A549 (cell line): ENCODE measurements at regions not wholly inside any gene's neighbourhood (a gene's known extent, or its start where the extent isn't known, plus 50 kb on each side); places are given as distances from the start of the nearest gene placed in this dataset.

Experiments used
- ATAC-seq, 2 experiments: fragments of 200-7000 bp in 1 of 2; fragments of >200 bp in 1 of 2; cut with Nextera tagmentation in 1 of 2; cut with Tn5 transposase in 1 of 2; 3 replicates each; pipeline versions ENCODE4 v1.8.0 to v1.9.1; 2018 to 2020; ENCODE audit warnings: mild to moderate bottlenecking in 1 of 2, moderate library complexity in 1 of 2
- CTCF ChIA-PET: fragments of 300-600 bp; sonication (Branson Sonifier 250); formaldehyde crosslinking; extraction: SDS; loops from one replicate; lab custom pipeline; 2021; ENCODE audit warnings: antibody characterized with exemption, inconsistent platforms; lab: Yijun Ruan, JAX
- POLR2A ChIA-PET: fragments of 350-600 bp; formaldehyde crosslinking; extraction: SDS; loops from one replicate; lab custom pipeline; 2021; ENCODE audit warnings: antibody characterized with exemption, inconsistent platforms; lab: Yijun Ruan, JAX
- DNase-seq, 2 experiments: peaks; one replicate each; pipeline versions ENCODE4 v3.0.0 to v3.0.0-alpha.2; 2011 to 2016; ENCODE audit warnings: low read depth in 1 of 2, low spot score in 1 of 2
- FAIRE-seq: peaks from 2 replicates; lab custom pipeline; 2011; peaks lifted over from hg19 to GRCh38; lab: Jason Lieb, UNC
- H3K27ac ChIP-seq, 2 experiments: fragments of >200 bp; sonication (Bioruptor Twin); formaldehyde crosslinking; 3 replicates each; pipeline ENCODE4 v1.5.1; 2016 to 2017
- H3K4me1 ChIP-seq: fragments of >200 bp; sonication (Bioruptor Twin); formaldehyde crosslinking; 3 replicates; pipeline ENCODE4 v1.6.1; 2016
- H3K4me2 ChIP-seq: fragments of >200 bp; sonication (Bioruptor Twin); formaldehyde crosslinking; 3 replicates; pipeline ENCODE4 v1.6.1; 2016
- H3K4me3 ChIP-seq: fragments of >200 bp; sonication (Bioruptor Twin); formaldehyde crosslinking; 3 replicates; pipeline ENCODE4 v1.5.1; 2016
- H3K9me3 ChIP-seq: fragments of >200 bp; sonication (Bioruptor Twin); formaldehyde crosslinking; 3 replicates; pipeline ENCODE4 v1.6.1; 2016
- CTCF ChIP-seq: fragments of >200 bp; sonication (Bioruptor Twin); formaldehyde crosslinking; IDR thresholded peaks from 3 replicates; pipeline ENCODE4 v1.5.1; 2016
- EHF ChIP-seq: fragments of 250-450 bp; sonication (Bioruptor Pico); IDR thresholded peaks from 2 replicates; pipeline ENCODE4 v1.5.0; 2020; ENCODE audit warnings: mild to moderate bottlenecking
- ELK1 ChIP-seq: fragments of 150-350 bp; IDR thresholded peaks from 2 replicates; pipeline ENCODE4 v1.6.1; 2014; ENCODE audit warnings: low read depth, mild to moderate bottlenecking, low read length
- HOXA7 ChIP-seq: fragments of 250-450 bp; sonication (Bioruptor Pico); IDR thresholded peaks from 2 replicates; pipeline ENCODE4 v1.5.0; 2020; ENCODE audit warnings: mild to moderate bottlenecking, moderate library complexity
- HOXB13 ChIP-seq: fragments of 250-450 bp; sonication (Bioruptor Pico); IDR thresholded peaks from 2 replicates; pipeline ENCODE4 v1.5.0; 2020; ENCODE audit warnings: low read depth, mild to moderate bottlenecking, moderate library complexity
- NFE2L2 ChIP-seq: fragments of 150-350 bp; conservative IDR thresholded peaks from 2 replicates; pipeline ENCODE4 v1.6.1; 2014; ENCODE audit warnings: low read length
- POLR2A ChIP-seq: IDR thresholded peaks from 2 replicates; pipeline ENCODE4 v1.6.1; 2012; ENCODE audit warnings: mild to moderate bottlenecking, low read length
- POLR2AphosphoS2 ChIP-seq: conservative IDR thresholded peaks from 2 replicates; pipeline ENCODE4 v1.6.1; 2012; ENCODE audit warnings: low read length, improper control_type of control experiment, inconsistent platforms
- RAD21 ChIP-seq, 2 experiments: fragments of >200 bp in 1 of 2; sonication (Bioruptor Twin) in 1 of 2; formaldehyde crosslinking in 1 of 2; IDR thresholded peaks in 1 of 2; conservative IDR thresholded peaks in 1 of 2; 2 replicates in 1 of 2; 3 replicates in 1 of 2; pipeline ENCODE4 v1.6.1; 2012 to 2018; ENCODE audit warnings: inconsistent platforms in 1 of 2
- REST ChIP-seq: fragments of 200-600 bp; sonication (generic); IDR thresholded peaks from 2 replicates; pipeline ENCODE4 v1.6.1; 2016; ENCODE audit warnings: antibody characterized with exemption, mild to moderate bottlenecking, moderate library complexity
- RFX5 ChIP-seq: fragments of 450-650 bp; IDR thresholded peaks from 2 replicates; pipeline ENCODE4 v1.7.1; 2014; ENCODE audit warnings: antibody characterized with exemption, mild to moderate bottlenecking, moderate library complexity
- ZSCAN20 ChIP-seq: fragments of 250-450 bp; sonication (Bioruptor Pico); IDR thresholded peaks from 2 replicates; pipeline ENCODE4 v1.8.0; 2022; ENCODE audit warnings: mild to moderate bottlenecking, moderate library complexity
- WGBS: methylation state at CpG from one replicate; pipeline ENCODE4 v1.1.6; 2017; ENCODE audit errors: missing lambda C conversion rate; 5-methylcytosine and 5-hydroxymethylcytosine counted together

GRCh38 chr11:112797092-112797491, 164.1 kb upstream of the NCAM1 start:
- CTCF ChIA-PET = no interaction called here
- no peaks in the 10 kb centered on the region for H3K9me3 ChIP-seq
- POLR2A ChIA-PET = no interaction called here
- 67% methylated on average over 1 of the region's 2 CpGs for WGBS
- TF ChIP-seq RAD21 (conservative IDR thresholded peaks at IDR 0.05 in 1 of 2, IDR thresholded peaks at IDR 0.05 in 1 of 2) (no peak), REST (no peak), RFX5 (no peak)
- TF ChIP-seq, all 56 proteins: peak for 0
- Histone ChIP-seq H3K4me3 (no peak overlapping the region), H3K4me1 (no peaks in the 10 kb centered on the region), H3K27ac (no peak overlapping the region), H3K4me2 (no peak overlapping the region)
- DNase-seq (no peak), FAIRE-seq (no peak), ATAC-seq (no peak)

GRCh38 chr11:112797648-112798293, 163.4 kb upstream of the NCAM1 start:
- peak in 1 of 2 experiments; percentile 36; a peak in 2 of 5 replicates for TF ChIP-seq RAD21 (conservative IDR thresholded peaks at IDR 0.05 in 1 of 2, IDR thresholded peaks at IDR 0.05 in 1 of 2)
- no peak for TF ChIP-seq CTCF
- H3K27ac ChIP-seq = no peak overlapping the region
- ATAC-seq (peak; percentile 24 to 49; a peak in 2 of 6 replicates), FAIRE-seq (no peak), DNase-seq (peak in 1 of 2 experiments; percentile 12)
- no peak overlapping the region for H3K4me3 ChIP-seq
- ChIA-PET POLR2A (no interaction called here), CTCF (no interaction called here)
- H3K4me1 ChIP-seq = no peaks in the 10 kb centered on the region
- no peak overlapping the region for H3K4me2 ChIP-seq
- H3K9me3 ChIP-seq = no peaks in the 10 kb centered on the region
- 45% methylated on average over 11 of the region's 14 CpGs for WGBS

- no peak overlapping the region for H3K27ac ChIP-seq
- ATAC-seq = no peak
- WGBS = 26% methylated on average over 11 of the region's 11 CpGs
- FAIRE-seq = no peak
- no peaks in the 10 kb centered on the region for H3K4me1 ChIP-seq
- CTCF ChIA-PET = no interaction called here
- H3K9me3 ChIP-seq = no peaks in the 10 kb centered on the region
- no peak overlapping the region for H3K4me2 ChIP-seq
- H3K4me3 ChIP-seq = no peak overlapping the region
- no peak for DNase-seq
- TF ChIP-seq ZSCAN20 (CRISPR knock-in tag) (no peak), ELK1 (no peak), POLR2AphosphoS2 (no peak), HOXA7 (CRISPR knock-in tag) (no peak), POLR2A (no peak)
- POLR2A ChIA-PET = no interaction called here
Measured at GRCh38 chr11:112801025-112801816, 160.0 kb upstream of the NCAM1 start.

- Histone ChIP-seq H3K4me2 (no peak overlapping the region), H3K4me3 (no peak overlapping the region), H3K9me3 (no peaks in the 10 kb centered on the region), H3K4me1 (no peaks in the 10 kb centered on the region), H3K27ac (no peak overlapping the region)
- TF ChIP-seq RAD21 (conservative IDR thresholded peaks at IDR 0.05 in 1 of 2, IDR thresholded peaks at IDR 0.05 in 1 of 2) = no peak
- TF ChIP-seq HOXB13 (CRISPR knock-in tag) = no peak
- no peak for TF ChIP-seq EHF (CRISPR knock-in tag)
- no peak for TF ChIP-seq NFE2L2
- FAIRE-seq (no peak), DNase-seq (no peak), ATAC-seq (no peak)
- POLR2A ChIA-PET = no interaction called here
- CTCF ChIA-PET = no interaction called here
- WGBS = 21% methylated on average over 2 of the region's 5 CpGs
Measured at GRCh38 chr11:112801817-112802088, 159.5 kb upstream of the NCAM1 start.
